ENCODE measurements at regions not wholly inside any gene's neighbourhood (a gene's known extent, or its start where the extent isn't known, plus 50 kb on each side); places are given as distances from the start of the nearest gene placed in this dataset.

DNA sequence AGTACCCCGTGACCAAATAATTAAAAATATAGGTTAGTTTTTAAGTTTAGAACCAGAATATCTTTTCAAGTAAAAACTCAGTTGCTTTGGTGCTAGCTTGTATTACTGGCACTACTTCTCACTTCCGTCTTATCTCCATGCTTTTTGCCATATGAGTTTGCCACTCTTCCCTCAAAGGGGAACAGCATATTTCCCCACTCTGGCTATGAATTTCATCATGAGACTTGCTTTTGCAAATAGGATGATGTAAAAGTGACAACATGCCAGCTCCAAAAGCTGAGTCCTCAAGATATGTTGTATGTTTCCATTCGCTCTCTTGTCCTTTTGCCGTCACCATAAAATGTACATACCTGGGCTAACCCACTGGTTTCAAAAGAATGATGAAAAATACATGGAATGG lies 178.1 kb upstream of the SEMA3A start:
- intact Hi-C loops (cut with DNase I, micrococcal nuclease), result no loop called here
- Histone ChIP-seq H3K36me3 (ENCODE audit: low read depth) (no peaks in the 10 kb centered on the region), H3K9me3 (no peaks in the 10 kb centered on the region), H3K4me1 (ENCODE audit: low read depth) (no peaks in the 10 kb centered on the region), H3K4me3 (no peak overlapping the region)
- no peak for DNase-seq
- no peak for ATAC-seq
- TF ChIP-seq, protein P1, sequence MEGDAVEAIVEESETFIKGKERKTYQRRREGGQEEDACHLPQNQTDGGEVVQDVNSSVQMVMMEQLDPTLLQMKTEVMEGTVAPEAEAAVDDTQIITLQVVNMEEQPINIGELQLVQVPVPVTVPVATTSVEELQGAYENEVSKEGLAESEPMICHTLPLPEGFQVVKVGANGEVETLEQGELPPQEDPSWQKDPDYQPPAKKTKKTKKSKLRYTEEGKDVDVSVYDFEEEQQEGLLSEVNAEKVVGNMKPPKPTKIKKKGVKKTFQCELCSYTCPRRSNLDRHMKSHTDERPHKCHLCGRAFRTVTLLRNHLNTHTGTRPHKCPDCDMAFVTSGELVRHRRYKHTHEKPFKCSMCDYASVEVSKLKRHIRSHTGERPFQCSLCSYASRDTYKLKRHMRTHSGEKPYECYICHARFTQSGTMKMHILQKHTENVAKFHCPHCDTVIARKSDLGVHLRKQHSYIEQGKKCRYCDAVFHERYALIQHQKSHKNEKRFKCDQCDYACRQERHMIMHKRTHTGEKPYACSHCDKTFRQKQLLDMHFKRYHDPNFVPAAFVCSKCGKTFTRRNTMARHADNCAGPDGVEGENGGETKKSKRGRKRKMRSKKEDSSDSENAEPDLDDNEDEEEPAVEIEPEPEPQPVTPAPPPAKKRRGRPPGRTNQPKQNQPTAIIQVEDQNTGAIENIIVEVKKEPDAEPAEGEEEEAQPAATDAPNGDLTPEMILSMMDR (IDR thresholded peaks at IDR 0.05), result no peak

DNA sequence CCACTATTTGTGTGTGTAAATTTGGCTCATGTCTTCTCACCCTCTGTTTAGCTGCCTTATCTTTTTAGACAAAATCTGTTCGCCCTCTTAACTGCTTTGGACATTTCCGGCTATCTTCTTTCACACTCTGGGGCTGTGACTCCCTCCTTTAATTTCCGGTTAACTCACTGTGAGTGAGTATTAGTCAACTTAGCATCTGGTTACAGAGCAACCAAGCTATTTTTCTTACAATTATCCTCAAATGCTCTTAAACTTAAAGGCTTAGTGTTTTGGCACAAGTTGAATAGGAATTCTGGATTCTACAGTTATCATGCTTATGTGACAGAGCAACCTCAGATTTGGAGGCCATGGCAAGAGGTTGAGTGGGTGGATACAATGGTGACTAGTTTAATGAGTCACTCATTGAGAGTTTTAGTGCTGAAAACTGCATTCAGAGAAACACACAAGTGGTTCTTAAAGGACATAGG lies 177.6 kb upstream of the SEMA3A start:
- Histone ChIP-seq H3K36me3 (ENCODE audit: low read depth) (no peaks in the 10 kb centered on the region), H3K4me1 (ENCODE audit: low read depth) (no peaks in the 10 kb centered on the region), H3K4me3 (no peak overlapping the region), H3K9me3 (no peaks in the 10 kb centered on the region)
- DNase-seq (no peak), ATAC-seq (no peak)
- intact Hi-C loops (cut with DNase I, micrococcal nuclease), result no loop called here
- TF ChIP-seq, protein P1 (IDR thresholded peaks at IDR 0.05), result no peak

GRCh38 chr7:84370114-84370513 lies 175.5 kb upstream of the SEMA3A start:
- H3K4me3 ChIP-seq, result no peak overlapping the region
- H3K36me3 ChIP-seq (ENCODE audit: low read depth), result no peaks in the 10 kb centered on the region
- H3K9me3 ChIP-seq, result no peaks in the 10 kb centered on the region
- no peak for DNase-seq
- ATAC-seq, result no peak
- TF ChIP-seq, protein P1 (IDR thresholded peaks at IDR 0.05), result no peak
- no peaks in the 10 kb centered on the region for H3K4me1 ChIP-seq (ENCODE audit: low read depth)
- intact Hi-C loops (cut with DNase I, micrococcal nuclease), result no loop called here

GRCh38 chr7:84368122-84368521 lies 173.5 kb upstream of the SEMA3A start:
- ATAC-seq (no peak), DNase-seq (no peak)
- TF ChIP-seq, protein P1 (IDR thresholded peaks at IDR 0.05), result no peak
- Histone ChIP-seq H3K4me1 (ENCODE audit: low read depth) (no peaks in the 10 kb centered on the region), H3K36me3 (ENCODE audit: low read depth) (no peaks in the 10 kb centered on the region), H3K9me3 (no peaks in the 10 kb centered on the region), H3K4me3 (no peak overlapping the region)
- intact Hi-C loops (cut with DNase I, micrococcal nuclease), result no loop called here

DNA sequence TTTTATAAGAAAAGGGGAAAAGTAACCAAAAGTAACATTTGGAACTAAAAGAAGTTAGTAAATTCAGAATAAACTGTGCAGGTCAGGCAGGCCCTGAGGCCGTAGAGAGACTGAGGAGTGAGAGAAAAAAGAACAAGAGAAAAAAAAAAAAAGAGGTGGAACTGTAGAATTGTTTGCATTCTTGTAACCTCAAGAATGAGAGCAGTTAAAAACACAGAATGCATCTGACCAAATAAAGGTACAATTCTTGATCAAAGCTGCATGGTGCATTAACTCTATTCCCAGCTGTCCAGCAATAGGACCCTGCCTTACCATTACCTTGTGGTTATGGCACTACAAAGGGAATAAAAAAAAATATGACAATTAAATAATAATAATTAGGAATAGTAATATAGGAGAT lies 170.1 kb upstream of the SEMA3A start:
- DNase-seq (no peak), ATAC-seq (no peak)
- Histone ChIP-seq H3K4me3 (no peak overlapping the region), H3K9me3 (no peaks in the 10 kb centered on the region), H3K4me1 (ENCODE audit: low read depth) (peaks cover 5% of the 10 kb centered on the region), H3K36me3 (ENCODE audit: low read depth) (no peaks in the 10 kb centered on the region)
- intact Hi-C loops (cut with DNase I, micrococcal nuclease), result no loop called here
- TF ChIP-seq, protein P1 (IDR thresholded peaks at IDR 0.05), result no peak

DNA sequence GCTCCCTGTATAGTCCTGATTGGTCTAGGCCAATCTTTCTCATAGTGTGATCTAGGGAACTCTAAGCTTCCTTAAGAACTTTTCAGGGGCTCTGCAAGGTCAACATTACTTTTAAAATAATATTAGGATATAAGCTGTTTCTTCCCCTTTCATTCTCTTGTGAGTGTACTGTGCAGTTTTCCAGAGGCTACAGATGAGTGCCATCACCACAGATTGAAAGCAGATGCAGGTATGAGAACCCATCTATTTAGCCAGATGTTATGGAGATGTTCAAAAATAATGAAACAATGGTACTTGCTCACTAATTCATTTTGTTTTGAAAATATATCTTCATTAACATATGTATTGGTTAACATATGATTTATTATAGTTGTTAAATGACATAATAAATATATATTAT lies 169.2 kb upstream of the SEMA3A start:
- Histone ChIP-seq H3K36me3 (ENCODE audit: low read depth) (no peaks in the 10 kb centered on the region), H3K4me1 (ENCODE audit: low read depth) (peaks cover 5% of the 10 kb centered on the region), H3K4me3 (no peak overlapping the region), H3K9me3 (no peaks in the 10 kb centered on the region)
- TF ChIP-seq, protein P1 (IDR thresholded peaks at IDR 0.05), result no peak
- ATAC-seq (no peak), DNase-seq (no peak)
- intact Hi-C loops (cut with DNase I, micrococcal nuclease), result no loop called here

Measured in mucosa of descending colon (tissue), 3 donors.